Panc1 (cell line): ENCODE measurements at regions not wholly inside any gene's neighbourhood (a gene's known extent, or its start where the extent isn't known, plus 50 kb on each side); places are given as distances from the start of the nearest gene placed in this dataset.

Experiments used
- POLR2AphosphoS5 ChIP-seq: IDR thresholded peaks from 2 replicates; pipeline ENCODE4 v1.6.1; 2012; ENCODE audit warnings: mild to moderate bottlenecking, low read depth, low read length, moderate library complexity
- SIN3A ChIP-seq: IDR thresholded peaks from 2 replicates; pipeline ENCODE4 v1.6.1; 2012; ENCODE audit warnings: low read depth, mild to moderate bottlenecking, low read length, moderate library complexity, borderline replicate concordance; ENCODE audit not compliant: insufficient read depth
- TCF7L2 ChIP-seq: IDR thresholded peaks from 2 replicates; pipeline ENCODE4 v1.6.1; 2011; ENCODE audit warnings: mild to moderate bottlenecking, low read depth, low read length, inconsistent platforms
- TF ChIP-seq, protein P1 (sequence below): fragments of 450-650 bp; IDR thresholded peaks from 2 replicates; pipeline ENCODE4 v1.5.1; 2017; ENCODE audit warnings: mild to moderate bottlenecking
- TF ChIP-seq, protein P2 (sequence below), 2 experiments: IDR thresholded peaks; 2 replicates each; pipeline ENCODE4 v1.6.1; 2011 to 2012; ENCODE audit warnings: low read depth in 2 of 2, control low read depth in 1 of 2, low read length in 1 of 2, mild to moderate bottlenecking in 1 of 2, moderate library complexity in 1 of 2; ENCODE audit not compliant: insufficient read depth in 1 of 2

- TF ChIP-seq, protein P1, sequence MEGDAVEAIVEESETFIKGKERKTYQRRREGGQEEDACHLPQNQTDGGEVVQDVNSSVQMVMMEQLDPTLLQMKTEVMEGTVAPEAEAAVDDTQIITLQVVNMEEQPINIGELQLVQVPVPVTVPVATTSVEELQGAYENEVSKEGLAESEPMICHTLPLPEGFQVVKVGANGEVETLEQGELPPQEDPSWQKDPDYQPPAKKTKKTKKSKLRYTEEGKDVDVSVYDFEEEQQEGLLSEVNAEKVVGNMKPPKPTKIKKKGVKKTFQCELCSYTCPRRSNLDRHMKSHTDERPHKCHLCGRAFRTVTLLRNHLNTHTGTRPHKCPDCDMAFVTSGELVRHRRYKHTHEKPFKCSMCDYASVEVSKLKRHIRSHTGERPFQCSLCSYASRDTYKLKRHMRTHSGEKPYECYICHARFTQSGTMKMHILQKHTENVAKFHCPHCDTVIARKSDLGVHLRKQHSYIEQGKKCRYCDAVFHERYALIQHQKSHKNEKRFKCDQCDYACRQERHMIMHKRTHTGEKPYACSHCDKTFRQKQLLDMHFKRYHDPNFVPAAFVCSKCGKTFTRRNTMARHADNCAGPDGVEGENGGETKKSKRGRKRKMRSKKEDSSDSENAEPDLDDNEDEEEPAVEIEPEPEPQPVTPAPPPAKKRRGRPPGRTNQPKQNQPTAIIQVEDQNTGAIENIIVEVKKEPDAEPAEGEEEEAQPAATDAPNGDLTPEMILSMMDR = no peak
- TF ChIP-seq POLR2AphosphoS5 = no peak
- TF ChIP-seq, protein P2, sequence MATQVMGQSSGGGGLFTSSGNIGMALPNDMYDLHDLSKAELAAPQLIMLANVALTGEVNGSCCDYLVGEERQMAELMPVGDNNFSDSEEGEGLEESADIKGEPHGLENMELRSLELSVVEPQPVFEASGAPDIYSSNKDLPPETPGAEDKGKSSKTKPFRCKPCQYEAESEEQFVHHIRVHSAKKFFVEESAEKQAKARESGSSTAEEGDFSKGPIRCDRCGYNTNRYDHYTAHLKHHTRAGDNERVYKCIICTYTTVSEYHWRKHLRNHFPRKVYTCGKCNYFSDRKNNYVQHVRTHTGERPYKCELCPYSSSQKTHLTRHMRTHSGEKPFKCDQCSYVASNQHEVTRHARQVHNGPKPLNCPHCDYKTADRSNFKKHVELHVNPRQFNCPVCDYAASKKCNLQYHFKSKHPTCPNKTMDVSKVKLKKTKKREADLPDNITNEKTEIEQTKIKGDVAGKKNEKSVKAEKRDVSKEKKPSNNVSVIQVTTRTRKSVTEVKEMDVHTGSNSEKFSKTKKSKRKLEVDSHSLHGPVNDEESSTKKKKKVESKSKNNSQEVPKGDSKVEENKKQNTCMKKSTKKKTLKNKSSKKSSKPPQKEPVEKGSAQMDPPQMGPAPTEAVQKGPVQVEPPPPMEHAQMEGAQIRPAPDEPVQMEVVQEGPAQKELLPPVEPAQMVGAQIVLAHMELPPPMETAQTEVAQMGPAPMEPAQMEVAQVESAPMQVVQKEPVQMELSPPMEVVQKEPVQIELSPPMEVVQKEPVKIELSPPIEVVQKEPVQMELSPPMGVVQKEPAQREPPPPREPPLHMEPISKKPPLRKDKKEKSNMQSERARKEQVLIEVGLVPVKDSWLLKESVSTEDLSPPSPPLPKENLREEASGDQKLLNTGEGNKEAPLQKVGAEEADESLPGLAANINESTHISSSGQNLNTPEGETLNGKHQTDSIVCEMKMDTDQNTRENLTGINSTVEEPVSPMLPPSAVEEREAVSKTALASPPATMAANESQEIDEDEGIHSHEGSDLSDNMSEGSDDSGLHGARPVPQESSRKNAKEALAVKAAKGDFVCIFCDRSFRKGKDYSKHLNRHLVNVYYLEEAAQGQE (IDR thresholded peaks at IDR 0.05; ENCODE audit: insufficient read depth in 1 of 2, low read depth in 2 of 2, low read length in 1 of 2) = no peak
- TF ChIP-seq TCF7L2 = no peak
- TF ChIP-seq SIN3A = no peak
Observed at GRCh38 chr2:117646099-117646498, 168.4 kb upstream of the DDX18 start.
